GM19035 (cell line): ENCODE measurements at regions not wholly inside any gene's neighbourhood (a gene's known extent, or its start where the extent isn't known, plus 50 kb on each side); places are given as distances from the start of the nearest gene placed in this dataset.

ENCODE experiments used
- ATAC-seq: cut with Tn5 transposase; IDR thresholded peaks from one replicate; pipeline ENCODE4 v1.9.1; 2021; ENCODE audit not compliant: unreplicated experiment

GRCh38 chr4:28117084-28117682 lies 1256.5 kb downstream of the STIM2 start:
- no peak for ATAC-seq

- no peak for ATAC-seq
Observed at GRCh38 chr4:28146191-28146590, 1285.5 kb downstream of the STIM2 start.

GRCh38 chr4:28148221-28148620 lies 1287.6 kb downstream of the STIM2 start:
- ATAC-seq: no peak

- no peak for ATAC-seq
Observed at GRCh38 chr4:28149762-28150161, 1289.1 kb downstream of the STIM2 start.

- ATAC-seq: no peak
Observed at GRCh38 chr4:28151314-28151713, 1290.7 kb downstream of the STIM2 start.

GRCh38 chr4:28167411-28167810 lies 1306.8 kb downstream of the STIM2 start:
- ATAC-seq: no peak

GRCh38 chr4:28176942-28177341 lies 1316.3 kb downstream of the STIM2 start:
- no peak for ATAC-seq

GRCh38 chr4:28177641-28178040 lies 1317.0 kb downstream of the STIM2 start:
- ATAC-seq: no peak

- ATAC-seq: no peak
Observed at GRCh38 chr4:28179126-28179525, 1318.5 kb downstream of the STIM2 start.

GRCh38 chr4:28209371-28209924 lies 1348.8 kb downstream of the STIM2 start:
- ATAC-seq: no peak

GRCh38 chr4:28211676-28212470 lies 1351.2 kb downstream of the STIM2 start:
- no peak for ATAC-seq

GRCh38 chr4:28221536-28221935 lies 1360.9 kb downstream of the STIM2 start:
- no peak for ATAC-seq

GRCh38 chr4:28225050-28225449 lies 1364.4 kb downstream of the STIM2 start:
- no peak for ATAC-seq

GRCh38 chr4:28225689-28226353 lies 1365.2 kb downstream of the STIM2 start:
- ATAC-seq: no peak

- ATAC-seq: no peak
Observed at GRCh38 chr4:28226962-28227361, 1366.3 kb downstream of the STIM2 start.

- no peak for ATAC-seq
Observed at GRCh38 chr4:28227764-28228163, 1367.1 kb downstream of the STIM2 start.

- no peak for ATAC-seq
Observed at GRCh38 chr4:28228561-28229491, 1368.2 kb downstream of the STIM2 start.

GRCh38 chr4:28232376-28232775 lies 1371.7 kb downstream of the STIM2 start:
- no peak for ATAC-seq

GRCh38 chr4:28232951-28233350 lies 1372.3 kb downstream of the STIM2 start:
- no peak for ATAC-seq

GRCh38 chr4:28233724-28234123 lies 1373.1 kb downstream of the STIM2 start:
- no peak for ATAC-seq

GRCh38 chr4:28238876-28239275 lies 1378.2 kb downstream of the STIM2 start:
- ATAC-seq: no peak
